H1 (cell line): ENCODE measurements at regions not wholly inside any gene's neighbourhood (a gene's known extent, or its start where the extent isn't known, plus 50 kb on each side); places are given as distances from the start of the nearest gene placed in this dataset.

Experiments
- CTCF ChIA-PET: fragments of 300-600 bp; sonication (Branson Sonifier 250); formaldehyde crosslinking; loops from one replicate; lab custom pipeline; 2021; ENCODE audit not compliant: partially characterized antibody; lab: Charles Lee
- POLR2A ChIA-PET: fragments of 300-600 bp; sonication (Branson Sonifier 250); formaldehyde crosslinking; loops from one replicate; lab custom pipeline; 2021; ENCODE audit warnings: inconsistent platforms; ENCODE audit not compliant: partially characterized antibody; lab: Charles Lee
- DNase-seq, 2 experiments: peaks; one replicate each; pipeline versions ENCODE4 v3.0.0 to v3.0.0-alpha.2; 2010 to 2022; ENCODE audit warnings: low spot score in 2 of 2, low read depth in 1 of 2, mixed read lengths in 1 of 2
- FAIRE-seq: peaks from 2 replicates; lab custom pipeline; 2011; peaks lifted over from hg19 to GRCh38; lab: Jason Lieb, UNC
- H2AFZ ChIP-seq: 2 replicates; pipeline ENCODE4 v1.8.1; 2012; ENCODE audit warnings: low read length, inconsistent platforms
- H2AK5ac ChIP-seq: 2 replicates; pipeline ENCODE4 v1.6.1; 2013; ENCODE audit warnings: low read depth, low read length
- H2BK120ac ChIP-seq: replicated peaks from 2 replicates; pipeline ENCODE3; 2013; ENCODE audit warnings: low read depth, low read length, inconsistent platforms
- H2BK12ac ChIP-seq: 2 replicates; pipeline ENCODE4 v1.6.1; 2013; ENCODE audit warnings: low read depth, low read length
- H2BK15ac ChIP-seq: 2 replicates; pipeline ENCODE4 v1.6.1; 2013; ENCODE audit warnings: low read length
- H2BK20ac ChIP-seq: 2 replicates; pipeline ENCODE4 v1.6.1; 2013; ENCODE audit warnings: low read length
- H2BK5ac ChIP-seq: 2 replicates; pipeline ENCODE4 v1.6.1; 2013; ENCODE audit warnings: low read depth, low read length
- H3K14ac ChIP-seq: 2 replicates; pipeline ENCODE4 v1.6.1; 2013; ENCODE audit warnings: inconsistent platforms; ENCODE audit not compliant: insufficient read length
- H3K18ac ChIP-seq: 2 replicates; pipeline ENCODE4 v1.6.1; 2013; ENCODE audit warnings: low read length; ENCODE audit errors: extremely low read depth
- H3K23ac ChIP-seq: 2 replicates; pipeline ENCODE4 v1.6.1; 2013; ENCODE audit warnings: inconsistent platforms; ENCODE audit not compliant: insufficient read length
- H3K23me2 ChIP-seq: 2 replicates; pipeline ENCODE4 v1.6.1; 2013; ENCODE audit warnings: low read depth, low read length
- H3K27ac ChIP-seq: 2 replicates; pipeline ENCODE4 v1.6.1; 2011; ENCODE audit warnings: low read depth, low read length, inconsistent platforms
- H3K27me3 ChIP-seq, 4 experiments: replicated peaks in 1 of 4; 1 replicate in 1 of 4; 2 replicates in 3 of 4; pipeline versions ENCODE4 v1.6.1 to v1.8.1; 2011 to 2013; ENCODE audit warnings: low read length in 3 of 4, mild to moderate bottlenecking in 3 of 4, inconsistent platforms in 2 of 4, mixed read lengths in 2 of 4, moderate library complexity in 1 of 4; ENCODE audit not compliant: control insufficient read depth in 3 of 4, insufficient read depth in 3 of 4; ENCODE audit errors: extremely low read depth in 1 of 4
- H3K36me3 ChIP-seq, 4 experiments: 2 replicates each; pipeline versions ENCODE4 v1.6.1 to v1.8.1; 2011 to 2013; ENCODE audit warnings: mild to moderate bottlenecking in 4 of 4, low read length in 3 of 4, moderate library complexity in 2 of 4, control low read depth in 1 of 4, inconsistent platforms in 1 of 4; ENCODE audit not compliant: insufficient read depth in 4 of 4, control insufficient read depth in 2 of 4
- H3K4ac ChIP-seq: replicated peaks from 2 replicates; pipeline ENCODE3; 2013; ENCODE audit warnings: low read length, low read depth, mixed read lengths, inconsistent platforms; ENCODE audit not compliant: insufficient read length
- H3K4me1 ChIP-seq, 4 experiments: replicated peaks in 1 of 4; 1 replicate in 1 of 4; 2 replicates in 3 of 4; pipeline versions ENCODE4 v1.6.1 to v1.8.1; 2011 to 2013; ENCODE audit warnings: low read length in 3 of 4, inconsistent platforms in 2 of 4, mixed read lengths in 1 of 4; ENCODE audit not compliant: insufficient read depth in 4 of 4, control insufficient read depth in 3 of 4
- H3K4me2 ChIP-seq, 2 experiments: 2 replicates each; pipeline versions ENCODE4 v1.6.1 to v1.8.1; 2011 to 2013; ENCODE audit warnings: low read depth in 2 of 2, low read length in 2 of 2, control low read depth in 1 of 2, inconsistent platforms in 1 of 2, mild to moderate bottlenecking in 1 of 2; ENCODE audit not compliant: insufficient read depth in 1 of 2
- H3K4me3 ChIP-seq, 4 experiments: fragments of 200-600, 300-600 bp in 1 of 4; sonication (generic), shearing (Covaris generic), sonication (Bioruptor Twin) in 1 of 4; 2 replicates each; pipeline versions ENCODE4 v1.5.1 to v1.8.1; 2011 to 2016; ENCODE audit warnings: low read length in 4 of 4, low read depth in 3 of 4, control low read depth in 2 of 4, inconsistent platforms in 2 of 4, mild to moderate bottlenecking in 2 of 4, mixed read lengths in 1 of 4, moderate library complexity in 1 of 4; ENCODE audit not compliant: insufficient read depth in 2 of 4; ENCODE audit errors: extremely low read depth in 1 of 4
- H3K56ac ChIP-seq: replicated peaks from 2 replicates; pipeline ENCODE3; 2013; ENCODE audit warnings: low read depth, mild to moderate bottlenecking, mixed read lengths, low read length, inconsistent platforms; ENCODE audit not compliant: insufficient read length
- H3K79me1 ChIP-seq: 2 replicates; pipeline ENCODE4 v1.6.1; 2013; ENCODE audit warnings: low read depth, low read length, control low read depth
- H3K79me2 ChIP-seq, 2 experiments: 2 replicates each; pipeline versions ENCODE4 v1.6.1 to v1.8.1; 2012 to 2013; ENCODE audit warnings: low read length in 2 of 2, mild to moderate bottlenecking in 2 of 2, inconsistent platforms in 1 of 2; ENCODE audit not compliant: insufficient read depth in 2 of 2, control insufficient read depth in 1 of 2
- H3K9ac ChIP-seq, 4 experiments: replicated peaks in 1 of 4; 1 replicate in 1 of 4; 2 replicates in 3 of 4; pipeline versions ENCODE4 v1.6.1 to v1.8.1; 2011 to 2013; ENCODE audit warnings: low read depth in 3 of 4, low read length in 3 of 4, control low read depth in 2 of 4, mild to moderate bottlenecking in 2 of 4, moderate library complexity in 2 of 4, inconsistent platforms in 1 of 4; ENCODE audit errors: extremely low read depth in 1 of 4
- H3K9me3 ChIP-seq, 2 experiments: 2 replicates each; pipeline versions ENCODE4 v1.6.1 to v1.8.1; 2012 to 2013; ENCODE audit warnings: mild to moderate bottlenecking in 2 of 2, moderate library complexity in 2 of 2, control low read depth in 1 of 2, inconsistent platforms in 1 of 2, low read depth in 1 of 2, low read length in 1 of 2, mixed read lengths in 1 of 2; ENCODE audit not compliant: insufficient read depth in 2 of 2
- H4K20me1 ChIP-seq, 2 experiments: replicated peaks in 1 of 2; 2 replicates each; pipeline versions ENCODE3 to v1.8.1; 2011 to 2013; ENCODE audit warnings: inconsistent platforms in 2 of 2, low read length in 2 of 2, mild to moderate bottlenecking in 1 of 2; ENCODE audit not compliant: insufficient read depth in 2 of 2, control insufficient read depth in 1 of 2
- H4K5ac ChIP-seq: 2 replicates; pipeline ENCODE4 v1.6.1; 2013; ENCODE audit warnings: low read length, low read depth, mixed read lengths, inconsistent platforms; ENCODE audit not compliant: insufficient read length
- H4K8ac ChIP-seq: 2 replicates; pipeline ENCODE4 v1.8.0; 2013; ENCODE audit warnings: mild to moderate bottlenecking, moderate library complexity, low read length, inconsistent platforms; ENCODE audit not compliant: insufficient read depth; ENCODE audit errors: extremely low read depth
- H4K91ac ChIP-seq: replicated peaks from 2 replicates; pipeline ENCODE3; 2013; ENCODE audit warnings: low read length, mixed read lengths, inconsistent platforms; ENCODE audit not compliant: insufficient read length
- BACH1 ChIP-seq: IDR thresholded peaks from 2 replicates; pipeline ENCODE4 v1.6.1; 2012; ENCODE audit warnings: low read length, improper control_type of control experiment
- BRCA1 ChIP-seq: IDR thresholded peaks from 2 replicates; pipeline ENCODE4 v1.6.1; 2012; ENCODE audit warnings: low read depth, low read length, improper control_type of control experiment
- CBX8 ChIP-seq: fragments of 300-800, 300-1000 bp; sonication (generic); IDR thresholded peaks from 2 replicates; pipeline ENCODE4 v1.7.1; 2016; ENCODE audit warnings: low read depth, low read length, borderline replicate concordance
- E2F6 ChIP-seq: IDR thresholded peaks from 2 replicates; pipeline ENCODE4 v1.6.1; 2012; ENCODE audit warnings: inconsistent platforms
- EP300 ChIP-seq, 2 experiments: IDR thresholded peaks; 1 replicate in 1 of 2; 2 replicates in 1 of 2; pipeline ENCODE4 v1.6.1; 2011 to 2012; ENCODE audit warnings: low read depth in 2 of 2, low read length in 2 of 2, mild to moderate bottlenecking in 2 of 2, borderline replicate concordance in 1 of 2, inconsistent platforms in 1 of 2, moderate library complexity in 1 of 2
- GTF2F1 ChIP-seq: IDR thresholded peaks from 2 replicates; pipeline ENCODE4 v1.6.1; 2012; ENCODE audit warnings: low read depth, low read length, improper control_type of control experiment, borderline replicate concordance
- MAX ChIP-seq: IDR thresholded peaks from 2 replicates; pipeline ENCODE4 v1.6.1; 2012; ENCODE audit warnings: inconsistent platforms
- PHF8 ChIP-seq: fragments of 200-600 bp; sonication (generic); conservative IDR thresholded peaks from 2 replicates; pipeline ENCODE4 v1.7.1; 2012; ENCODE audit warnings: low read depth, mild to moderate bottlenecking, inconsistent platforms, low read length, moderate library complexity
- POLR2AphosphoS5 ChIP-seq: IDR thresholded peaks from 2 replicates; pipeline ENCODE4 v1.6.1; 2011; ENCODE audit warnings: low read depth, low read length
- RBBP5 ChIP-seq: IDR thresholded peaks from 2 replicates; pipeline ENCODE4 v1.7.1; 2012; ENCODE audit warnings: low read depth, mild to moderate bottlenecking, inconsistent platforms, low read length, moderate library complexity, borderline replicate concordance
- RXRA ChIP-seq: IDR thresholded peaks from 2 replicates; pipeline ENCODE4 v1.6.1; 2011; ENCODE audit warnings: low read depth, mild to moderate bottlenecking, low read length, moderate library complexity; ENCODE audit not compliant: insufficient read depth
- TAF1 ChIP-seq: IDR thresholded peaks from 2 replicates; pipeline ENCODE4 v1.6.1; 2011; ENCODE audit warnings: mild to moderate bottlenecking, low read depth, low read length
- YY1 ChIP-seq: IDR thresholded peaks from 2 replicates; pipeline ENCODE4 v1.6.1; 2011; ENCODE audit warnings: low read depth, mild to moderate bottlenecking, low read length
- WGBS, 2 experiments: shearing (Covaris generic) in 1 of 2; methylation state at CpG; one replicate each; pipeline versions ENCODE4 v1.1.6 to v1.1.7; 2013 to 2015; ENCODE audit warnings: low lambda C conversion rate in 2 of 2, mixed read lengths in 2 of 2, inconsistent platforms in 1 of 2, low coverage in 1 of 2, missing lambda C conversion rate in 1 of 2; ENCODE audit not compliant: insufficient replicate concordance in 2 of 2, insufficient coverage in 1 of 2, insufficient read length in 1 of 2; ENCODE audit errors: extremely low coverage in 1 of 2, missing lambda C conversion rate in 1 of 2; 5-methylcytosine and 5-hydroxymethylcytosine counted together

- H4K20me1 ChIP-seq, result no peaks in the 10 kb centered on the region
- DNase-seq (no peak), FAIRE-seq (no peak)
- no peak overlapping the region for H2BK5ac ChIP-seq
- no peaks in the 10 kb centered on the region for H3K79me2 ChIP-seq
- no peak overlapping the region for H2BK15ac ChIP-seq
- no peak overlapping the region for H2AFZ ChIP-seq
- no peak overlapping the region for H4K8ac ChIP-seq
- H4K5ac ChIP-seq, result no peak overlapping the region
- no peaks in the 10 kb centered on the region for H3K4me1 ChIP-seq
- no peak overlapping the region for H2BK20ac ChIP-seq
- no peak overlapping the region for H2BK120ac ChIP-seq
- no peaks in the 10 kb centered on the region for H3K23me2 ChIP-seq
- H3K23ac ChIP-seq, result no peak overlapping the region
- POLR2A ChIA-PET, result no interaction called here
- H4K91ac ChIP-seq, result no peak overlapping the region
- no peak overlapping the region for H3K27ac ChIP-seq
- H3K9me3 ChIP-seq, result peaks cover 6 to 10% of the 10 kb centered on the region in 2 experiments
- no peaks in the 10 kb centered on the region for H3K79me1 ChIP-seq
- no peak overlapping the region for H3K4me2 ChIP-seq
- H3K4ac ChIP-seq, result no peak overlapping the region
- no peaks in the 10 kb centered on the region for H3K36me3 ChIP-seq
- H3K4me3 ChIP-seq, result no peak overlapping the region
- H3K27me3 ChIP-seq, result no peaks in the 10 kb centered on the region
- H3K14ac ChIP-seq, result no peak overlapping the region
- CTCF ChIA-PET, result interaction anchor here (1.4 kb wide), 1 partner anchor 10 kb away, joined by 4 read pairs; no protein-coding TSS in a partner anchor
- H3K9ac ChIP-seq, result no peak overlapping the region
- no peak overlapping the region for H3K18ac ChIP-seq
- no peak overlapping the region for H2BK12ac ChIP-seq
- TF ChIP-seq RBBP5 (no peak), BRCA1 (no peak), E2F6 (no peak), YY1 (no peak), RXRA (no peak), CBX8 (no peak), BACH1 (no peak), POLR2AphosphoS5 (no peak), TAF1 (no peak), GTF2F1 (no peak), MAX (no peak), PHF8 (no peak), EP300 (IDR thresholded peaks at IDR 0.05; ENCODE audit: borderline replicate concordance in 1 of 2, low read depth in 2 of 2, low read length in 2 of 2) (no peak)
- TF ChIP-seq, all 59 proteins: peak for 0
- WGBS, 2 experiments, result 100% methylated on average over 1 of the region's 1 CpG; no CpG with 5 or more reads in 1 of the 2 experiments
- no peak overlapping the region for H3K56ac ChIP-seq
- no peak overlapping the region for H2AK5ac ChIP-seq
Observed at GRCh38 chr14:76657404-76657803, 103.9 kb upstream of the VASH1 start.
